GM23338 (cell line): ENCODE measurements at regions not wholly inside any gene's neighbourhood (a gene's known extent, or its start where the extent isn't known, plus 50 kb on each side); places are given as distances from the start of the nearest gene placed in this dataset.

Experiments used
- ATAC-seq: fragments of 200-7000 bp; cut with Tn5 transposase; 3 replicates; pipeline ENCODE4 v1.9.1; 2020
- DNase-seq: peaks from one replicate; pipeline ENCODE4 v3.0.0-alpha.2; 2015; ENCODE audit warnings: low spot score
- H2AFZ ChIP-seq: fragments of 200-600 bp; sonication (generic); 2 replicates; pipeline ENCODE4 v1.8.0; 2016; ENCODE audit warnings: antibody characterized with exemption, mild to moderate bottlenecking, moderate library complexity
- H3F3A ChIP-seq: fragments of 200-600 bp; sonication (generic); replicated peaks from 2 replicates; pipeline ENCODE4 v1.8.0; 2017; ENCODE audit warnings: antibody characterized with exemption, mixed run types, low read depth
- H3K27ac ChIP-seq: fragments of 200-600 bp; sonication (generic); 2 replicates; pipeline ENCODE4 v1.6.1; 2016; ENCODE audit warnings: low read depth
- H3K27me3 ChIP-seq: fragments of 200-600 bp; sonication (generic); 2 replicates; pipeline ENCODE4 v1.8.0; 2016; ENCODE audit warnings: mild to moderate bottlenecking, mixed run types, moderate library complexity; ENCODE audit not compliant: insufficient read depth
- H3K36me3 ChIP-seq: fragments of 200-600 bp; sonication (generic); 2 replicates; pipeline ENCODE4 v1.8.0; 2016; ENCODE audit warnings: mild to moderate bottlenecking; ENCODE audit not compliant: insufficient read depth
- H3K4me1 ChIP-seq: fragments of 200-600 bp; sonication (generic); 2 replicates; pipeline ENCODE4 v1.8.0; 2016; ENCODE audit warnings: mild to moderate bottlenecking, moderate library complexity; ENCODE audit not compliant: insufficient read depth
- H3K4me2 ChIP-seq: fragments of 200-600 bp; sonication (generic); 2 replicates; pipeline ENCODE4 v1.7.1; 2017; ENCODE audit warnings: mixed run types
- H3K4me3 ChIP-seq: fragments of 200-600 bp; sonication (generic); 2 replicates; pipeline ENCODE4 v1.6.1; 2016; ENCODE audit warnings: mixed run types
- H3K79me2 ChIP-seq: fragments of 200-600 bp; sonication (generic); replicated peaks from 2 replicates; pipeline ENCODE4 v1.8.0; 2017; ENCODE audit warnings: mild to moderate bottlenecking; ENCODE audit not compliant: insufficient read depth
- H3K9me2 ChIP-seq: fragments of 200-600 bp; sonication (generic); 2 replicates; pipeline ENCODE4 v1.8.0; 2017; ENCODE audit not compliant: insufficient read depth
- H4K20me1 ChIP-seq: fragments of 200-600 bp; sonication (generic); replicated peaks from 2 replicates; pipeline ENCODE4 v1.8.0; 2017; ENCODE audit warnings: mild to moderate bottlenecking; ENCODE audit not compliant: insufficient read depth
- H3K27ac Mint-ChIP-seq: 2 replicates; pipeline ENCODE4 v1.8.0; 2020; ENCODE audit warnings: inconsistent platforms, mild to moderate bottlenecking, moderate library complexity, mixed read lengths
- H3K27me3 Mint-ChIP-seq: 3 replicates; pipeline ENCODE4 v1.8.0; 2022; ENCODE audit warnings: low read depth, mild to moderate bottlenecking, moderate library complexity, mixed read lengths, inconsistent platforms; ENCODE audit not compliant: insufficient read depth, poor library complexity
- H3K36me3 Mint-ChIP-seq: 3 replicates; pipeline ENCODE4 v1.8.0; 2021; ENCODE audit warnings: low read depth, mild to moderate bottlenecking, inconsistent platforms, moderate library complexity, mixed read lengths
- H3K4me1 Mint-ChIP-seq: 3 replicates; pipeline ENCODE4 v1.8.0; 2020; ENCODE audit warnings: mild to moderate bottlenecking, inconsistent platforms, mixed read lengths
- H3K4me3 Mint-ChIP-seq: 3 replicates; pipeline ENCODE4 v1.8.0; 2021; ENCODE audit warnings: moderate library complexity, mild to moderate bottlenecking, inconsistent platforms, mixed read lengths
- H3K9me3 Mint-ChIP-seq: 3 replicates; pipeline ENCODE4 v1.8.0; 2020; ENCODE audit warnings: moderate library complexity, mild to moderate bottlenecking, inconsistent platforms, mixed read lengths
- CREB1 ChIP-seq: fragments of 250-450 bp; sonication (Bioruptor Pico); IDR thresholded peaks from 2 replicates; pipeline ENCODE4 v1.5.0; 2020; ENCODE audit warnings: low read depth, mild to moderate bottlenecking, moderate library complexity
- EZH2 ChIP-seq: fragments of 200-600 bp; sonication (generic); IDR thresholded peaks from one replicate; pipeline ENCODE4 v1.8.0; 2017; ENCODE audit warnings: antibody characterized with exemption, mild to moderate bottlenecking, low read depth; ENCODE audit not compliant: unreplicated experiment
- EZH2phosphoT487 ChIP-seq: fragments of 200-600 bp; sonication (generic); IDR thresholded peaks from one replicate; pipeline ENCODE4 v1.8.1; 2018; ENCODE audit warnings: antibody characterized with exemption; ENCODE audit not compliant: unreplicated experiment
- JUNB ChIP-seq: IDR thresholded peaks from one replicate; pipeline ENCODE4 v1.6.1; 2016; ENCODE audit warnings: antibody characterized with exemption; ENCODE audit not compliant: unreplicated experiment
- NANOG ChIP-seq: IDR thresholded peaks from 2 replicates; pipeline ENCODE4 v1.6.1; 2016; ENCODE audit warnings: antibody characterized with exemption, borderline replicate concordance
- POLR2AphosphoS5 ChIP-seq: IDR thresholded peaks from 2 replicates; pipeline ENCODE4 v1.6.1; 2016; ENCODE audit warnings: antibody characterized with exemption, low read depth
- STAT1 ChIP-seq: IDR thresholded peaks from one replicate; pipeline ENCODE4 v1.6.1; 2016; ENCODE audit warnings: antibody characterized with exemption; ENCODE audit not compliant: unreplicated experiment
- ZNF114 ChIP-seq: fragments of 250-450 bp; sonication (Bioruptor Pico); IDR thresholded peaks from 2 replicates; pipeline ENCODE4 v1.5.0; 2020; ENCODE audit warnings: mild to moderate bottlenecking, moderate library complexity
- ZNF331 ChIP-seq: fragments of 250-450 bp; sonication (Bioruptor Pico); IDR thresholded peaks from 2 replicates; pipeline ENCODE4 v1.5.0; 2020; ENCODE audit warnings: low read depth, mild to moderate bottlenecking, moderate library complexity
- TF ChIP-seq, protein P1 (sequence below): IDR thresholded peaks from 2 replicates; pipeline ENCODE4 v1.6.1; 2016; ENCODE audit warnings: antibody characterized with exemption
- TF ChIP-seq, protein P2 (sequence below): fragments of 250-450 bp; sonication (Bioruptor Pico); IDR thresholded peaks from 2 replicates; pipeline ENCODE4 v1.5.0; 2020; ENCODE audit warnings: mild to moderate bottlenecking, moderate library complexity
- TF ChIP-seq, protein P3 (sequence below), 2 experiments: fragments of 200-600 bp in 1 of 2; sonication (generic) in 1 of 2; conservative IDR thresholded peaks; 2 replicates each; pipeline versions ENCODE4 v1.5.1 to v1.6.1; 2016 to 2017; ENCODE audit warnings: antibody characterized with exemption in 2 of 2, low read depth in 2 of 2, mild to moderate bottlenecking in 2 of 2, moderate library complexity in 1 of 2

DNA sequence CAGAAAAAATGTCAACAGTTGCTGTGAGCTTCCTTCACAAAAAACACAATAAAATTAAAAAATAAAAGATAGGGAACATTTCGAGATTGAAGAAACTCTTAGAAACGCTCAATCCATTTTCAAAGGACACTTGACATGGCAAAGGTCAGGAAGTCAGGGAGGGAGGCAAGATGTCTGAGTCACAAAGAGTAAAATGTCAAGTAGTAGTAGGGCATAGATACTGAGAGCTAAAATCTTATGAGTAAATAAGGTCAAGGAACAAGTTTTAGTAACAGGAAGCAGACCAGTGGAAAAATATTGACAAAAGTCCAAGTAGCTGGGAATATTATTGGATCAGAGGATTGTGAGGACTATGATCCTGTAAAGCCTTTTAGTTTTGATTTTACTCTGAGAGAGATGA, 495.6 kb downstream of the TMX3 start:
- Mint-ChIP-seq H3K27me3 (no peaks in the 10 kb centered on the region), H3K4me1 (peaks cover 12% of the 10 kb centered on the region), H3K4me3 (no peak overlapping the region), H3K27ac (no peak overlapping the region), H3K36me3 (no peaks in the 10 kb centered on the region), H3K9me3 (no peaks in the 10 kb centered on the region)
- ATAC-seq (no peak), DNase-seq (no peak)
- Histone ChIP-seq H3K9me2 (no peaks in the 10 kb centered on the region), H3K79me2 (no peaks in the 10 kb centered on the region), H3K4me1 (peaks cover 14% of the 10 kb centered on the region), H3K4me3 (no peak overlapping the region), H3F3A (no peaks in the 10 kb centered on the region), H3K4me2 (no peak overlapping the region), H2AFZ (no peak overlapping the region), H3K27me3 (no peaks in the 10 kb centered on the region), H4K20me1 (no peaks in the 10 kb centered on the region), H3K36me3 (no peaks in the 10 kb centered on the region), H3K27ac (no peak overlapping the region)
- TF ChIP-seq EZH2phosphoT487 = no peak
- no peak for TF ChIP-seq STAT1
- TF ChIP-seq POLR2AphosphoS5 = no peak
- TF ChIP-seq CREB1 (CRISPR knock-in tag) = no peak
- no peak for TF ChIP-seq ZNF331 (CRISPR knock-in tag)
- no peak for TF ChIP-seq JUNB
- TF ChIP-seq, protein P1, sequence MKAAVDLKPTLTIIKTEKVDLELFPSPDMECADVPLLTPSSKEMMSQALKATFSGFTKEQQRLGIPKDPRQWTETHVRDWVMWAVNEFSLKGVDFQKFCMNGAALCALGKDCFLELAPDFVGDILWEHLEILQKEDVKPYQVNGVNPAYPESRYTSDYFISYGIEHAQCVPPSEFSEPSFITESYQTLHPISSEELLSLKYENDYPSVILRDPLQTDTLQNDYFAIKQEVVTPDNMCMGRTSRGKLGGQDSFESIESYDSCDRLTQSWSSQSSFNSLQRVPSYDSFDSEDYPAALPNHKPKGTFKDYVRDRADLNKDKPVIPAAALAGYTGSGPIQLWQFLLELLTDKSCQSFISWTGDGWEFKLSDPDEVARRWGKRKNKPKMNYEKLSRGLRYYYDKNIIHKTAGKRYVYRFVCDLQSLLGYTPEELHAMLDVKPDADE = no peak
- TF ChIP-seq EZH2 = no peak

DNA sequence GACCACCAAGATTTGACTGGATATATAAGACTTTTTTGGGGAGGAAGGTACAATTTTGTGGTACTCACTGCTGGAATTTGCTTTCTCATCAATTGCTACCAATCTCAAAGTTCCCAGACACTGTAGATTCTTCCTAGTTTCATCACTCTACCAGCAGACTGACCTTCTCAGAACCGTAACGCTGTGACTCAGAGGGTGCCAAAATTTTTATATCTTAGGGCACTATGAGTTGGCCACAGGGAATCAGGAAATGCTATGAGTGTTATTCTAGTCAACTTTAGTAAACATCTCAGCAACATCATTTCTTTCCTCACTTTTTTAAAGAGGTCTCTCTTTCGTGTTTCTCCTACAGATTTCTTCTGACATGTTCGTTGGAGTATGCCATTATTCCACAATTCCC, 499.0 kb downstream of the TMX3 start:
- no peak overlapping the region for H3K27ac Mint-ChIP-seq
- peak overlapping the region; percentile 39 for H2AFZ ChIP-seq
- ATAC-seq = no peak
- TF ChIP-seq STAT1 (no peak), EZH2phosphoT487 (no peak), ZNF331 (CRISPR knock-in tag) (no peak), ZNF114 (CRISPR knock-in tag) (no peak), POLR2AphosphoS5 (no peak), CREB1 (CRISPR knock-in tag) (no peak), EZH2 (no peak), NANOG (no peak), JUNB (no peak)
- TF ChIP-seq, protein P2, sequence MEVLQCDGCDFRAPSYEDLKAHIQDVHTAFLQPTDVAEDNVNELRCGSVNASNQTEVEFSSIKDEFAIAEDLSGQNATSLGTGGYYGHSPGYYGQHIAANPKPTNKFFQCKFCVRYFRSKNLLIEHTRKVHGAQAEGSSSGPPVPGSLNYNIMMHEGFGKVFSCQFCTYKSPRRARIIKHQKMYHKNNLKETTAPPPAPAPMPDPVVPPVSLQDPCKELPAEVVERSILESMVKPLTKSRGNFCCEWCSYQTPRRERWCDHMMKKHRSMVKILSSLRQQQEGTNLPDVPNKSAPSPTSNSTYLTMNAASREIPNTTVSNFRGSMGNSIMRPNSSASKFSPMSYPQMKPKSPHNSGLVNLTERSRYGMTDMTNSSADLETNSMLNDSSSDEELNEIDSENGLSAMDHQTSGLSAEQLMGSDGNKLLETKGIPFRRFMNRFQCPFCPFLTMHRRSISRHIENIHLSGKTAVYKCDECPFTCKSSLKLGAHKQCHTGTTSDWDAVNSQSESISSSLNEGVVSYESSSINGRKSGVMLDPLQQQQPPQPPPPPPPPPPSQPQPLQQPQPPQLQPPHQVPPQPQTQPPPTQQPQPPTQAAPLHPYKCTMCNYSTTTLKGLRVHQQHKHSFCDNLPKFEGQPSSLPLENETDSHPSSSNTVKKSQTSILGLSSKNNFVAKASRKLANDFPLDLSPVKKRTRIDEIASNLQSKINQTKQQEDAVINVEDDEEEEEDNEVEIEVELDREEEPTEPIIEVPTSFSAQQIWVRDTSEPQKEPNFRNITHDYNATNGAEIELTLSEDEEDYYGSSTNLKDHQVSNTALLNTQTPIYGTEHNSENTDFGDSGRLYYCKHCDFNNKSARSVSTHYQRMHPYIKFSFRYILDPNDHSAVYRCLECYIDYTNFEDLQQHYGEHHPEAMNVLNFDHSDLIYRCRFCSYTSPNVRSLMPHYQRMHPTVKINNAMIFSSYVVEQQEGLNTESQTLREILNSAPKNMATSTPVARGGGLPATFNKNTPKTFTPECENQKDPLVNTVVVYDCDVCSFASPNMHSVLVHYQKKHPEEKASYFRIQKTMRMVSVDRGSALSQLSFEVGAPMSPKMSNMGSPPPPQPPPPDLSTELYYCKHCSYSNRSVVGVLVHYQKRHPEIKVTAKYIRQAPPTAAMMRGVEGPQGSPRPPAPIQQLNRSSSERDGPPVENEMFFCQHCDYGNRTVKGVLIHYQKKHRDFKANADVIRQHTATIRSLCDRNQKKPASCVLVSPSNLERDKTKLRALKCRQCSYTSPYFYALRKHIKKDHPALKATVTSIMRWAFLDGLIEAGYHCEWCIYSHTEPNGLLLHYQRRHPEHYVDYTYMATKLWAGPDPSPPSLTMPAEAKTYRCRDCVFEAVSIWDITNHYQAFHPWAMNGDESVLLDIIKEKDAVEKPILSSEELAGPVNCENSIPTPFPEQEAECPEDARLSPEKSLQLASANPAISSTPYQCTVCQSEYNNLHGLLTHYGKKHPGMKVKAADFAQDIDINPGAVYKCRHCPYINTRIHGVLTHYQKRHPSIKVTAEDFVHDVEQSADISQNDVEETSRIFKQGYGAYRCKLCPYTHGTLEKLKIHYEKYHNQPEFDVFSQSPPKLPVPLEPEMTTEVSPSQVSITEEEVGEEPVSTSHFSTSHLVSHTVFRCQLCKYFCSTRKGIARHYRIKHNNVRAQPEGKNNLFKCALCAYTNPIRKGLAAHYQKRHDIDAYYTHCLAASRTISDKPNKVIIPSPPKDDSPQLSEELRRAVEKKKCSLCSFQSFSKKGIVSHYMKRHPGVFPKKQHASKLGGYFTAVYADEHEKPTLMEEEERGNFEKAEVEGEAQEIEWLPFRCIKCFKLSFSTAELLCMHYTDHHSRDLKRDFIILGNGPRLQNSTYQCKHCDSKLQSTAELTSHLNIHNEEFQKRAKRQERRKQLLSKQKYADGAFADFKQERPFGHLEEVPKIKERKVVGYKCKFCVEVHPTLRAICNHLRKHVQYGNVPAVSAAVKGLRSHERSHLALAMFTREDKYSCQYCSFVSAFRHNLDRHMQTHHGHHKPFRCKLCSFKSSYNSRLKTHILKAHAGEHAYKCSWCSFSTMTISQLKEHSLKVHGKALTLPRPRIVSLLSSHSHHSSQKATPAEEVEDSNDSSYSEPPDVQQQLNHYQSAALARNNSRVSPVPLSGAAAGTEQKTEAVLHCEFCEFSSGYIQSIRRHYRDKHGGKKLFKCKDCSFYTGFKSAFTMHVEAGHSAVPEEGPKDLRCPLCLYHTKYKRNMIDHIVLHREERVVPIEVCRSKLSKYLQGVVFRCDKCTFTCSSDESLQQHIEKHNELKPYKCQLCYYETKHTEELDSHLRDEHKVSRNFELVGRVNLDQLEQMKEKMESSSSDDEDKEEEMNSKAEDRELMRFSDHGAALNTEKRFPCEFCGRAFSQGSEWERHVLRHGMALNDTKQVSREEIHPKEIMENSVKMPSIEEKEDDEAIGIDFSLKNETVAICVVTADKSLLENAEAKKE (CRISPR knock-in tag) = no peak
- TF ChIP-seq, protein P3, sequence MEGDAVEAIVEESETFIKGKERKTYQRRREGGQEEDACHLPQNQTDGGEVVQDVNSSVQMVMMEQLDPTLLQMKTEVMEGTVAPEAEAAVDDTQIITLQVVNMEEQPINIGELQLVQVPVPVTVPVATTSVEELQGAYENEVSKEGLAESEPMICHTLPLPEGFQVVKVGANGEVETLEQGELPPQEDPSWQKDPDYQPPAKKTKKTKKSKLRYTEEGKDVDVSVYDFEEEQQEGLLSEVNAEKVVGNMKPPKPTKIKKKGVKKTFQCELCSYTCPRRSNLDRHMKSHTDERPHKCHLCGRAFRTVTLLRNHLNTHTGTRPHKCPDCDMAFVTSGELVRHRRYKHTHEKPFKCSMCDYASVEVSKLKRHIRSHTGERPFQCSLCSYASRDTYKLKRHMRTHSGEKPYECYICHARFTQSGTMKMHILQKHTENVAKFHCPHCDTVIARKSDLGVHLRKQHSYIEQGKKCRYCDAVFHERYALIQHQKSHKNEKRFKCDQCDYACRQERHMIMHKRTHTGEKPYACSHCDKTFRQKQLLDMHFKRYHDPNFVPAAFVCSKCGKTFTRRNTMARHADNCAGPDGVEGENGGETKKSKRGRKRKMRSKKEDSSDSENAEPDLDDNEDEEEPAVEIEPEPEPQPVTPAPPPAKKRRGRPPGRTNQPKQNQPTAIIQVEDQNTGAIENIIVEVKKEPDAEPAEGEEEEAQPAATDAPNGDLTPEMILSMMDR (conservative IDR thresholded peaks at IDR 0.05; ENCODE audit: low read depth in 2 of 2) = no peak

More for the DNA sequence above, 499.0 kb downstream of the TMX3 start:
- Mint-ChIP-seq H3K4me3 (no peak overlapping the region), H3K9me3 (no peaks in the 10 kb centered on the region), H3K27me3 (no peaks in the 10 kb centered on the region), H3K4me1 (peaks cover 3% of the 10 kb centered on the region; the same call in 2 of the 3 replicates), H3K36me3 (no peaks in the 10 kb centered on the region)
- DNase-seq = no peak
- H3K4me1 ChIP-seq = peaks cover 3% of the 10 kb centered on the region; the same call in 1 of the 2 replicates
- no peak overlapping the region for H3K4me2 ChIP-seq
- no peaks in the 10 kb centered on the region for H3K79me2 ChIP-seq
- H3K27ac ChIP-seq = no peak overlapping the region
- no peak overlapping the region for H3K4me3 ChIP-seq
- H3K27me3 ChIP-seq = no peaks in the 10 kb centered on the region
- no peaks in the 10 kb centered on the region for H3K9me2 ChIP-seq
- no peaks in the 10 kb centered on the region for H3K36me3 ChIP-seq
- H4K20me1 ChIP-seq = no peaks in the 10 kb centered on the region
- no peaks in the 10 kb centered on the region for H3F3A ChIP-seq
